Activated CD4-positive, alpha-beta T cell treated with anti-CD3 and anti-CD28 coated beads, Interleukin-2, Interleukin-6, amounts not matched to agents 100 ng/mL and 50 ng/mL, durations not matched to agents 16 hours and 8 hours (primary cell): ENCODE measurements at regions not wholly inside any gene's neighbourhood (a gene's known extent, or its start where the extent isn't known, plus 50 kb on each side); places are given as distances from the start of the nearest gene placed in this dataset.

Source experiments
- DNase-seq: peaks from one replicate; pipeline ENCODE4 v3.0.0-alpha.2; 2020

- DNase-seq: no peak
Measured at GRCh38 chr12:39043424-39043822, 138.0 kb upstream of the CPNE8 start.

GRCh38 chr12:39040275-39040674 is 134.9 kb upstream of the CPNE8 start:
- no peak for DNase-seq

GRCh38 chr12:39037115-39037514 is 131.7 kb upstream of the CPNE8 start:
- no peak for DNase-seq

- DNase-seq: no peak
Measured at GRCh38 chr12:39036105-39036504, 130.7 kb upstream of the CPNE8 start.

GRCh38 chr12:39033782-39034181 is 128.4 kb upstream of the CPNE8 start:
- no peak for DNase-seq

- no peak for DNase-seq
Measured at GRCh38 chr12:39032448-39032847, 127.1 kb upstream of the CPNE8 start.

- DNase-seq: no peak
Measured at GRCh38 chr12:39032034-39032433, 126.6 kb upstream of the CPNE8 start.

- no peak for DNase-seq
Measured at GRCh38 chr12:39028382-39028781, 123.0 kb upstream of the CPNE8 start.

- no peak for DNase-seq
Measured at GRCh38 chr12:39012870-39013269, 107.5 kb upstream of the CPNE8 start.

- no peak for DNase-seq
Measured at GRCh38 chr12:39011166-39011565, 105.8 kb upstream of the CPNE8 start.

- DNase-seq: no peak
Measured at GRCh38 chr12:39010406-39010805, 105.0 kb upstream of the CPNE8 start.

GRCh38 chr12:39007619-39008018 is 102.2 kb upstream of the CPNE8 start:
- no peak for DNase-seq

- no peak for DNase-seq
Measured at GRCh38 chr12:39006286-39006685, 100.9 kb upstream of the CPNE8 start.

GRCh38 chr12:39005671-39006070 is 100.3 kb upstream of the CPNE8 start:
- DNase-seq: no peak

- DNase-seq: no peak
Measured at GRCh38 chr12:39003541-39004155, 98.3 kb upstream of the CPNE8 start.

- no peak for DNase-seq
Measured at GRCh38 chr12:39000370-39000769, 95.0 kb upstream of the CPNE8 start.

- no peak for DNase-seq
Measured at GRCh38 chr12:38998887-38999482, 93.6 kb upstream of the CPNE8 start.

- DNase-seq: no peak
Measured at GRCh38 chr12:38995249-38995648, 89.9 kb upstream of the CPNE8 start.

- no peak for DNase-seq
Measured at GRCh38 chr12:38985961-38986360, 80.6 kb upstream of the CPNE8 start.

GRCh38 chr12:38984388-38984787 is 79.0 kb upstream of the CPNE8 start:
- no peak for DNase-seq

GRCh38 chr12:38983117-38983571 is 77.8 kb upstream of the CPNE8 start:
- no peak for DNase-seq

- no peak for DNase-seq
Measured at GRCh38 chr12:38977132-38977531, 71.7 kb upstream of the CPNE8 start.

GRCh38 chr12:38969706-38970105 is 64.3 kb upstream of the CPNE8 start:
- DNase-seq: no peak

GRCh38 chr12:38961683-38962082 is 56.3 kb upstream of the CPNE8 start:
- no peak for DNase-seq

- DNase-seq: no peak
Measured at GRCh38 chr12:38961012-38961411, 55.6 kb upstream of the CPNE8 start.
